CD4-positive, CD25-positive, alpha-beta regulatory T cell (primary cell): ENCODE measurements at regions not wholly inside any gene's neighbourhood (a gene's known extent, or its start where the extent isn't known, plus 50 kb on each side); places are given as distances from the start of the nearest gene placed in this dataset.
"Not testable (repeated sequence)": the region's sequence is repeated elsewhere in the genome, so short reads cannot be mapped to it uniquely, and the experiment has no call there.

Experiments
- ATAC-seq, 2 donors: fragments of 150-1000 bp; cut with Tn5 transposase; one replicate each; pipeline ENCODE4 v1.10.0; 2021; ENCODE audit warnings: low read depth in 2 of 2, moderate number of reproducible peaks in 2 of 2, moderate library complexity in 1 of 2
- DNase-seq, 3 donors: peaks; one replicate each; pipeline versions ENCODE4 v3.0.0 to v3.0.0-alpha.2; 2012 to 2022; ENCODE audit warnings: mixed read lengths in 1 of 3
- H3K27ac ChIP-seq: one replicate; pipeline ENCODE4 v1.7.0; 2013; ENCODE audit warnings: mild to moderate bottlenecking, low read length; ENCODE audit not compliant: insufficient read depth, poor library complexity, severe bottlenecking
- H3K27me3 ChIP-seq: one replicate; pipeline ENCODE4 v1.7.0; 2013; ENCODE audit warnings: low read length; ENCODE audit not compliant: control insufficient read depth, insufficient read depth
- H3K36me3 ChIP-seq: one replicate; pipeline ENCODE4 v1.7.0; 2013; ENCODE audit warnings: mild to moderate bottlenecking, low read length, moderate library complexity; ENCODE audit not compliant: control insufficient read depth, insufficient read depth
- H3K4me1 ChIP-seq: 2 replicates; pipeline ENCODE4 v1.7.0; 2013; ENCODE audit warnings: mild to moderate bottlenecking, low read length; ENCODE audit not compliant: insufficient read depth, control insufficient read depth, poor library complexity, severe bottlenecking
- H3K4me3 ChIP-seq: one replicate; pipeline ENCODE4 v1.7.0; 2013; ENCODE audit warnings: low read depth, mild to moderate bottlenecking, low read length, moderate library complexity
- H3K9me3 ChIP-seq, 2 experiments: 1 replicate in 1 of 2; 2 replicates in 1 of 2; pipeline ENCODE4 v1.7.0; 2013; ENCODE audit warnings: low read length in 2 of 2, mild to moderate bottlenecking in 1 of 2, moderate library complexity in 1 of 2; ENCODE audit not compliant: control insufficient read depth in 2 of 2
- H3K27ac Mint-ChIP-seq, 3 donors: one replicate each; pipeline ENCODE4 v1.8.0; 2020 to 2022; ENCODE audit warnings: mild to moderate bottlenecking in 3 of 3, mixed read lengths in 3 of 3, moderate library complexity in 2 of 3
- H3K27me3 Mint-ChIP-seq: one replicate; pipeline ENCODE4 v1.8.0; 2022; ENCODE audit warnings: mild to moderate bottlenecking, mixed read lengths
- H3K36me3 Mint-ChIP-seq: one replicate; pipeline ENCODE4 v1.8.0; 2020; ENCODE audit warnings: mixed read lengths
- H3K4me1 Mint-ChIP-seq, 4 donors: one replicate each; pipeline ENCODE4 v1.8.0; 2020 to 2022; ENCODE audit warnings: mixed read lengths in 4 of 4, mild to moderate bottlenecking in 1 of 4
- H3K4me3 Mint-ChIP-seq, 4 donors: one replicate each; pipeline ENCODE4 v1.8.0; 2020 to 2022; ENCODE audit warnings: mild to moderate bottlenecking in 4 of 4, mixed read lengths in 4 of 4, moderate library complexity in 3 of 4
- H3K9me3 Mint-ChIP-seq, 7 donors: one replicate each; pipeline ENCODE4 v1.8.0; 2020 to 2022; ENCODE audit warnings: mixed read lengths in 7 of 7, mild to moderate bottlenecking in 3 of 7, moderate library complexity in 2 of 7

DNA sequence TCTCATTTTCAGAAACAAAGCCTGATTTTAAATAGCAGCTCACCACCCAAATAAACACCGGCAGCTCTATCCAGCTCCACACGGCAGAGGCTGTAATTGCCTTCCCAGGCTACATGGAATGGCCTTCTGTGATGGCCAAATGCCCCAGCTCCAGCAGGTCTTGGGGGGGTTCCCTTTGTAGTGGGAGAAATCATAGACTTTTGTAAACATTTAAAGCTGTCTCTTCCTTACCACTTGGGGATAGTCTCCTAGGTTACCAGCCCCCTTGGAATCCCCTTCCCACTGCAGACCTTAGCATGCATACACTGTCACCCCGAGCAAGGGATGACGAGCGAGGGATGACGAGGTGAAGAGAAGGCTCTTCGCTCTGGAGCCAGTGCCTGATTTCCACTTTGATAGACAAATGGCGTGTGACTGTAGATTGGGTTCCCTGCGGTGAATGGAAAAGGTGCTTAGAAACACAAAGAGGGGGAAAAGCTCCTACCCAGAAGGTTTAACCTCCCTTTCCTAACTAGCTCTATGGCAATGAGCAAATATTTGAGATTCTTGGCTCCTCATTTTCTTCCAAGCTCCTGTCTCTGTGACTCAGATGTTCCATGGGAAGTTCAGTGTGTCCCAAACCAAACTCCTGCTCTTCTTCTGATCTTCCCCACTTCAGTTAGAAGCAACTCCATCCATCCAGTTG, 108.0 kb upstream of the CADM1 start:
- DNase-seq: no peak
- H3K27me3 Mint-ChIP-seq: peaks cover 16% of the 10 kb centered on the region
- H3K4me1 Mint-ChIP-seq: no peaks in the 10 kb centered on the region
- H3K4me1 ChIP-seq: no peaks in the 10 kb centered on the region
- H3K36me3 ChIP-seq: no peaks in the 10 kb centered on the region
- no peak for ATAC-seq
- H3K4me3 ChIP-seq: no peak overlapping the region
- peaks cover 2% of the 10 kb centered on the region for H3K27me3 ChIP-seq
- no peaks in the 10 kb centered on the region for H3K36me3 Mint-ChIP-seq
- no peaks in the 10 kb centered on the region for H3K9me3 ChIP-seq
- no peak overlapping the region for H3K4me3 Mint-ChIP-seq
- peaks cover 0 to 9% (median 2%) of the 10 kb centered on the region in 7 donors for H3K9me3 Mint-ChIP-seq
- H3K27ac ChIP-seq: no peak overlapping the region
- no peak overlapping the region for H3K27ac Mint-ChIP-seq

DNA sequence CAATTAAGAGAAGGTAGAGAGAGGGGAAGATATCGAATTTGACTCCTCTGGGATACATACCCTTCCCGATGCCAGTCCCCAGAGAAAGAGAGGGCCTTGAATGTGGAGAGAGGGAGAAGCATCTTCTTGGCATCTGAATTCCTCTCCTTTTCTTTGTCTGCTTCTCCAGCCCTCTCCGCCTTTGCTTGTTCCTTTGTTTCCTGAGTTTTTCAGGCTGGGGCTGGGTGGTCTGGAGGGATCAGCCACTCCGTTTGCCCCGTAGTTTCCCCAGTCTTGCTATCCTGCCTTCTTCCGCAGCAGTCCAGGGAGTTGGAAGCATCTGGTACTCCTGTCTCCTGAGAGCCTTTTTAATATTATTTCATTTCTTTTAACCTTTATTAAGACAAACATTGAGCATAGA, 107.1 kb upstream of the CADM1 start:
- H3K4me1 ChIP-seq: no peaks in the 10 kb centered on the region
- Mint-ChIP-seq H3K36me3 (no peaks in the 10 kb centered on the region), H3K4me3 (no peak overlapping the region), H3K4me1 (no peaks in the 10 kb centered on the region), H3K9me3 (peaks cover 0 to 9% (median 2%) of the 10 kb centered on the region in 7 donors), H3K27me3 (peaks cover 16% of the 10 kb centered on the region), H3K27ac (no peak overlapping the region)
- H3K27ac ChIP-seq: no peak overlapping the region
- ATAC-seq (no peak), DNase-seq (no peak)
- H3K27me3 ChIP-seq: peaks cover 2% of the 10 kb centered on the region
- no peaks in the 10 kb centered on the region for H3K36me3 ChIP-seq
- no peaks in the 10 kb centered on the region for H3K9me3 ChIP-seq
- no peak overlapping the region for H3K4me3 ChIP-seq

DNA sequence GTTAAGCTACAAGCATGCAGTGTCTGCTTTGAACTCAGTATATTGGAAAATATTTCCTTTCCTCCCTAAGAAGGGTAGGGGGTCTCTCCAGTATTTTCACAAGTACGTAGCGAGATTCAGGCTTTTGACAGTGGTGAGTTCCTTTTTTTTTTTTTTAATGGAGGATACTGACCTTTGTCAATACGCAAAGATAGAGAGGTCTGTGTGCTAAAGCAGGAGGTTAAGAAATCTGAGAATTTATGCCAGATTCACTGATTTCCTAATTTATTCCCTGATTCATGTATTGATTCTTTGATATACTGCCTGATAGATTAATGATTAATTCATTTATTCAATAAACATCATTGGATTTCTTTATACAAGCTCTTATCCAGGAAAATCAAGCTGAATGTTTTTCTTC, 106.7 kb upstream of the CADM1 start:
- Mint-ChIP-seq H3K4me3 (no peak overlapping the region), H3K36me3 (no peaks in the 10 kb centered on the region), H3K27ac (no peak overlapping the region), H3K4me1 (no peaks in the 10 kb centered on the region), H3K27me3 (peaks cover 16% of the 10 kb centered on the region), H3K9me3 (peaks cover 0 to 9% (median 2%) of the 10 kb centered on the region in 7 donors)
- DNase-seq: no peak
- Histone ChIP-seq H3K4me1 (no peaks in the 10 kb centered on the region), H3K36me3 (no peaks in the 10 kb centered on the region), H3K27me3 (peaks cover 2% of the 10 kb centered on the region), H3K4me3 (no peak overlapping the region), H3K9me3 (no peaks in the 10 kb centered on the region), H3K27ac (no peak overlapping the region)
- ATAC-seq: no peak

DNA sequence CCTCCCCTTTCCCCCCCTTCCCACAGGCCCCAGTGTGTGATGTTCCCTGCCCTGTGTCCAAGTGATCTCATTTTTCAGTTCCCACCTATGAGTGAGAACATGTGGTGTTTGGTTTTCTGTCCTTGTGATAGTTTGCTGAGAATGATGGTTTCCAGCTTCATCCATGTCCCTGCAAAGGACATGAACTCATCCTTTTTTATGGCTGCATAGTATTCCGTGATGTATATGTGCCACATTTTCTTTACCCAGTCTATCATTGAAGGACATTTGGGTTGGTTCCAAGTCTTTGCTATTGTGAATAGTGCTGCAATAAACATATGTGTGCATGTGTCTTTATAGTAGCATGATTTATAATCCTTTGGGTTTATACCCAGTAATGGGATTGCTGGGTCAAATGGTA, 106.0 kb upstream of the CADM1 start:
- not testable (repeated sequence) for H3K9me3 Mint-ChIP-seq, H3K4me1 Mint-ChIP-seq, H3K27ac ChIP-seq, H3K36me3 Mint-ChIP-seq, ATAC-seq, H3K4me1 ChIP-seq, H3K36me3 ChIP-seq, H3K9me3 ChIP-seq, H3K27me3 ChIP-seq, H3K4me3 Mint-ChIP-seq, H3K27ac Mint-ChIP-seq, DNase-seq, H3K4me3 ChIP-seq
- peaks cover 16% of the 10 kb centered on the region for H3K27me3 Mint-ChIP-seq

DNA sequence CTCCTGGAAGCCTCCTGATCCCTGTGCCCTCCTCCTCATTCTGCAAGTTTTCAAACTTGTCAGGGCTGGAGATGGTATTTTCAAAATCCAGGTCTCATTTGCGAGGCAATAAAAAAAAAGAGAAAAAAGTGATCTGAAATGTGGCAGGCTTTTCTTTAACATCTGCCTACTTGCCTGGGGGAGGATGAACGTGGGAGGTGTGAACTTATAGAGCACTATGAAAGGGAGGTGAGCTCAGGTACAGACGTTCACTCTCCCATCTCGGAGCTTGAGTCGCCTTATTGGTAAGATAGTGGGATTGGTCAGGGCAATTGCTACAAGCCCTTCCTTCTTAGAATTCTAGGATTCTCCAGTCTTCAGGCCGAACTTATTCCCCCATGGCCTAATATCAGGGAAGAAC, 104.8 kb upstream of the CADM1 start:
- Histone ChIP-seq H3K27ac (no peak overlapping the region), H3K27me3 (peaks cover 2% of the 10 kb centered on the region), H3K9me3 (no peaks in the 10 kb centered on the region), H3K36me3 (no peaks in the 10 kb centered on the region), H3K4me1 (no peaks in the 10 kb centered on the region), H3K4me3 (no peak overlapping the region)
- H3K27me3 Mint-ChIP-seq: peaks cover 21% of the 10 kb centered on the region
- no peak overlapping the region for H3K27ac Mint-ChIP-seq
- DNase-seq: no peak
- H3K36me3 Mint-ChIP-seq: no peaks in the 10 kb centered on the region
- no peak overlapping the region for H3K4me3 Mint-ChIP-seq
- peaks cover 0 to 9% (median 2%) of the 10 kb centered on the region in 7 donors for H3K9me3 Mint-ChIP-seq
- no peak for ATAC-seq
- H3K4me1 Mint-ChIP-seq: no peaks in the 10 kb centered on the region

DNA sequence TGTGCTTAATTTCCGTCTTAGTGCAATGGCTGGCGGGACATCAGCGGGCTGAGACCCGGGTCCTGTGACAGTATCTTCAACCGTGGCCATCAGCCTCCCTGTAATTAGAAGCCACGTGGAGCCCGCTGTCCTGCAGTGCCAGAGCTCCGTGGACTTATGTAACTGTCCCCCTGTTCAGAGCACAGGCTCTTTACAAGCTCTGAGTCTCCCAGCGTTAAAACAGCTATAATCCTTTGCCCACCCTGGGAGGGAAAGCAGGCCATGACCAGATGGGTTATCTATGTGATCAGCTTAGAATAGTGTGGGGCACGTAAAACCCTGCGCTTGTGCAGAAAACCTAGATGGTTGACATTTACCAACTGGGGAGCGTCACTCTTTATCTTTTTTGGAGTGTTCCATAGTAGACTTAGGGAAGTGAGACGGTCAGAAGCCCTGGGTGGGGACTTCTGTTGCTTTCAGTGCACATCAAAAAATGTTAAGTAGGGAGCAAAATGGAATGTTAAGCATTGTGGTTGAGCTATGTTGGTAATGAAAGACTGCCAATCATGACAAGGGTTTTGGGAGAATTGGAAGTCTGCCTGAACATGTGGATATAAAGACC, 103.5 kb upstream of the CADM1 start:
- DNase-seq (no peak), ATAC-seq (no peak)
- Histone ChIP-seq H3K36me3 (no peaks in the 10 kb centered on the region), H3K27ac (no peak overlapping the region), H3K9me3 (no peaks in the 10 kb centered on the region), H3K27me3 (peaks cover 2% of the 10 kb centered on the region), H3K4me1 (no peaks in the 10 kb centered on the region), H3K4me3 (no peak overlapping the region)
- Mint-ChIP-seq H3K36me3 (no peaks in the 10 kb centered on the region), H3K27ac (no peak overlapping the region), H3K4me1 (no peaks in the 10 kb centered on the region), H3K4me3 (no peak overlapping the region), H3K27me3 (peaks cover 16% of the 10 kb centered on the region), H3K9me3 (peaks cover 0 to 7% (median 2%) of the 10 kb centered on the region in 7 donors)

DNA sequence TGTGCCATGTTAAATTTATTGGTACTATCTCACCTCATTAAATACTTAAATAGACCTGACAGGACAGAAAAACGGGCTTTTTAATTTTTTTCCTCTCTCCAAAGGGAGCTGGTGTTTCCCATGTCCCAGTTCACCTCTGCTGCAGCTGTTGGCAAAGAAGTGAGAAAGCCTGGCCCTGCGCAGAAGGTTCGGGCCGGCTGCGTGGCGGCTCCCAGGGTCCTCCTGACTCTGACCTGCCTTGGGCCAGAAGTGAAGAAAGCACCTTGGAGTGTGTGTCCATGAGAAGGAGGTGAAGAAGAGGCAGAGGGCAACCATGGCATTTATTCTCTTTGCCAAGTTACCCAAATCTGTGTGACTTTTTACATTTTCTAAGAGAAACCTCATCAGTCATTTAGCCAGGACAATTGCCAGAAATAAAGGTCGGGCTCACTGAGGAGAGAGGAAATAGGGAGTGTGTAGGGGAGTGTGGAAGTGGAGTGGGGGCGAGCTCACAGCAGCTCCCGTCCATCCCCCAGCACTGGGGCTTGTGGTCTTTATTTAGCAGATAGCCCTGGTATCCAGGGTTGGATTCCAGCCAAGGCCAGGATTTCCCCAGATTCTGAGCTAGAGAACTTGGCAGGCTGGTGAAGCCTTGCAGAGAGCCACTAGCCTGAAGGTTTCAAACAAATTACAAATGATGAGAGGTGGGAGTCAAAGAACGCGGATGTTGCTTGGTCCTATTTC, 102.4 kb upstream of the CADM1 start:
- no peak for DNase-seq
- no peaks in the 10 kb centered on the region for H3K27me3 ChIP-seq
- no peaks in the 10 kb centered on the region for H3K9me3 ChIP-seq
- no peaks in the 10 kb centered on the region for H3K36me3 ChIP-seq
- no peak for ATAC-seq
- H3K27ac ChIP-seq: no peak overlapping the region
- Mint-ChIP-seq H3K4me1 (no peaks in the 10 kb centered on the region), H3K27me3 (peaks cover 16% of the 10 kb centered on the region), H3K9me3 (peaks cover 0 to 3% (median 0%) of the 10 kb centered on the region in 7 donors), H3K27ac (no peak overlapping the region), H3K36me3 (no peaks in the 10 kb centered on the region), H3K4me3 (peak overlapping the region in 1 of 4 donors; percentile 82)
- H3K4me1 ChIP-seq: no peaks in the 10 kb centered on the region
- H3K4me3 ChIP-seq: no peak overlapping the region
